PFSK-1 (cell line): ENCODE measurements at regions not wholly inside any gene's neighbourhood (a gene's known extent, or its start where the extent isn't known, plus 50 kb on each side); places are given as distances from the start of the nearest gene placed in this dataset.

ENCODE experiments used
- FOXP2 ChIP-seq: optimal IDR thresholded peaks from 2 replicates; pipeline ENCODE3; 2011; ENCODE audit warnings: borderline replicate concordance, control low read depth, inconsistent platforms; ENCODE audit not compliant: insufficient read depth; ENCODE audit errors: extremely low read length, extremely low read depth
- POLR2AphosphoS5 ChIP-seq: IDR thresholded peaks from 2 replicates; pipeline ENCODE4 v1.6.1; 2012; ENCODE audit warnings: low read depth, mild to moderate bottlenecking, control low read depth, low read length, moderate library complexity
- REST ChIP-seq, 2 experiments: IDR thresholded peaks; 2 replicates each; pipeline versions ENCODE4 v1.6.1 to v1.8.0; 2011 to 2012; ENCODE audit warnings: low read depth in 2 of 2, low read length in 2 of 2, control low read depth in 1 of 2, inconsistent platforms in 1 of 2, mild to moderate bottlenecking in 1 of 2, moderate library complexity in 1 of 2; ENCODE audit not compliant: insufficient read depth in 1 of 2
- TAF1 ChIP-seq: IDR thresholded peaks from 2 replicates; pipeline ENCODE4 v1.6.1; 2012; ENCODE audit warnings: low read length, control low read depth, borderline replicate concordance; ENCODE audit not compliant: insufficient read depth

- TF ChIP-seq POLR2AphosphoS5 (no peak), TAF1 (no peak), REST (IDR thresholded peaks at IDR 0.05; ENCODE audit: insufficient read depth in 1 of 2, low read depth in 2 of 2, low read length in 2 of 2) (no peak), FOXP2 (no peak)
Measured at GRCh38 chr10:9733766-9734165, 1283.9 kb upstream of the CELF2 start.
